ENCODE measurements at regions not wholly inside any gene's neighbourhood (a gene's known extent, or its start where the extent isn't known, plus 50 kb on each side); places are given as distances from the start of the nearest gene placed in this dataset.

- H3K27ac ChIP-seq (ENCODE audit: extremely low read depth, low read depth, low read length): no peak overlapping the region
- no peak for DNase-seq (ENCODE audit: extremely low read depth in 1 of 4, low spot score in 3 of 4)
- ATAC-seq: no peak
- H3K27me3 ChIP-seq (ENCODE audit: control insufficient read depth in 2 of 2, insufficient read depth in 2 of 2, low read length in 2 of 2): no peaks in the 10 kb centered on the region; a peak in 3 of 5 replicates
- H3K4me1 ChIP-seq (replicated peaks in 1 of 2; ENCODE audit: control insufficient read depth in 2 of 2, insufficient read depth in 2 of 2, low read length in 2 of 2): no peaks in the 10 kb centered on the region
- H3K9ac ChIP-seq (ENCODE audit: insufficient read depth in 1 of 2, low read depth in 2 of 2, low read length in 2 of 2): no peak overlapping the region
- H3K4me3 ChIP-seq: no peak overlapping the region
- in situ Hi-C loops (cut with MboI) (no loop called here), intact Hi-C loops (cut with micrococcal nuclease) (no loop called here)
- no peak overlapping the region for H2AFZ ChIP-seq (ENCODE audit: low read depth, low read length)
- BruUV-seq (replicated peaks): no TSS peak
- no peak for FAIRE-seq
- no peaks in the 10 kb centered on the region for H3K9me3 ChIP-seq (replicated peaks; ENCODE audit: control insufficient read depth, insufficient read depth, low read depth, low read length)
- no peaks in the 10 kb centered on the region for H3K36me3 ChIP-seq (ENCODE audit: control insufficient read depth, insufficient read depth, low read length)
- H4K20me1 ChIP-seq (replicated peaks; ENCODE audit: control insufficient read depth, insufficient read depth, low read length): no peaks in the 10 kb centered on the region
- no peaks in the 10 kb centered on the region for H3K79me2 ChIP-seq (ENCODE audit: control insufficient read depth, insufficient read depth, low read length)
- CTCF ChIA-PET (ENCODE audit: low intra/inter-chr PET ratio): no interaction called here
- H3K4me2 ChIP-seq (ENCODE audit: insufficient read depth, low read length): no peak overlapping the region
- no peaks in the 10 kb centered on the region for H3K9me1 ChIP-seq (ENCODE audit: control insufficient read depth, insufficient read depth, low read length)
- WGBS (ENCODE audit: insufficient coverage, low coverage, missing lambda C conversion rate): 0% methylated on average over 5 of the region's 5 CpGs
- POLR2A ChIA-PET: no interaction called here
- TF ChIP-seq ZNF639 (CRISPR knock-in tag; conservative IDR thresholded peaks at IDR 0.05 in 1 of 2, IDR thresholded peaks at IDR 0.05 in 1 of 2): no peak
- TF ChIP-seq MGA (IDR thresholded peaks at IDR 0.05): no peak
- no peak for TF ChIP-seq SMAD4 (CRISPR knock-in tag; conservative IDR thresholded peaks at IDR 0.05)
- TF ChIP-seq NFE2L1 (tag; IDR thresholded peaks at IDR 0.05; ENCODE audit: borderline replicate concordance, low read depth): no peak
- TF ChIP-seq ID3 (CRISPR knock-in tag; IDR thresholded peaks at IDR 0.05): no peak
- TF ChIP-seq ID3 (tag; IDR thresholded peaks at IDR 0.05): no peak
- no peak for TF ChIP-seq EGR1 (conservative IDR thresholded peaks at IDR 0.05)
- no peak for TF ChIP-seq KLF6 (CRISPR knock-in tag; IDR thresholded peaks at IDR 0.05; ENCODE audit: borderline replicate concordance)
- TF ChIP-seq CGGBP1 (CRISPR knock-in tag; IDR thresholded peaks at IDR 0.05): no peak
Measured at GRCh38 chr2:118315606-118316005, 227.3 kb downstream of the INSIG2 start.

All from K562 (cell line).